Neural crest cell (in vitro differentiated cells): ENCODE measurements at regions not wholly inside any gene's neighbourhood (a gene's known extent, or its start where the extent isn't known, plus 50 kb on each side); places are given as distances from the start of the nearest gene placed in this dataset.

Experiments used
- DNase-seq: peaks from one replicate; pipeline ENCODE4 v3.0.0; 2021; ENCODE audit warnings: low read depth, mixed read lengths, low spot score
- H3K27ac Mint-ChIP-seq: one replicate; pipeline ENCODE4 v1.8.0; 2021; ENCODE audit warnings: mild to moderate bottlenecking, mixed read lengths; ENCODE audit not compliant: unreplicated experiment
- H3K27me3 Mint-ChIP-seq: 2 replicates; pipeline ENCODE4 v1.8.0; 2021; ENCODE audit warnings: low read depth, mild to moderate bottlenecking, mixed read lengths
- H3K36me3 Mint-ChIP-seq: 2 replicates; pipeline ENCODE4 v1.8.0; 2021; ENCODE audit warnings: low read depth, mild to moderate bottlenecking, mixed read lengths
- H3K4me1 Mint-ChIP-seq: 2 replicates; pipeline ENCODE4 v1.8.0; 2021; ENCODE audit warnings: mixed read lengths
- H3K4me3 Mint-ChIP-seq: one replicate; pipeline ENCODE4 v1.8.0; 2021; ENCODE audit warnings: mild to moderate bottlenecking, mixed read lengths
- H3K9me3 Mint-ChIP-seq: 2 replicates; pipeline ENCODE4 v1.8.0; 2021; ENCODE audit warnings: mixed read lengths
- TF ChIP-seq, protein P1 (sequence below): fragments of 200-600 bp; sonication (generic); conservative IDR thresholded peaks from 2 replicates; pipeline ENCODE4 v1.5.0; 2021; ENCODE audit warnings: antibody characterized with exemption, mild to moderate bottlenecking

DNA sequence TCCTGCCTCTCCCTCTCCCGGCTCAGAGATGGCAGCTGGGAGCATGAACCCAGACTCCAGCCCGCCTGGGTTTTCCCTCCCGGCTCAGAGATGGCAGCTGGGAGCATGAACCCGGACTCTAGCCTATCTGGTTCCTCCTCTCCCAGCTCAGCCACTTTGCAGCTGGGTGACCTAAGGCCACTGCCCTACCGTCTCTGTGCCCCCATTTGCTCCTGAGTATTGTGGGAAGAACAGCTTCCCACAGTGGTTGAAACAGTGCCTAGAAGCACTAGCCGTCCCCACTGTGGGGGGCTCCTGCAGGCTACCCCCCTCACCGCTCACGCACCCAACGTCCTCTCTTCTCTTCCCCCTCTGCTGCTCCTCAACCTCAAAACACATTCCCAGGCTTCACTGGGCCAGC is 99.9 kb upstream of the GSE1 start:
- TF ChIP-seq, protein P1, sequence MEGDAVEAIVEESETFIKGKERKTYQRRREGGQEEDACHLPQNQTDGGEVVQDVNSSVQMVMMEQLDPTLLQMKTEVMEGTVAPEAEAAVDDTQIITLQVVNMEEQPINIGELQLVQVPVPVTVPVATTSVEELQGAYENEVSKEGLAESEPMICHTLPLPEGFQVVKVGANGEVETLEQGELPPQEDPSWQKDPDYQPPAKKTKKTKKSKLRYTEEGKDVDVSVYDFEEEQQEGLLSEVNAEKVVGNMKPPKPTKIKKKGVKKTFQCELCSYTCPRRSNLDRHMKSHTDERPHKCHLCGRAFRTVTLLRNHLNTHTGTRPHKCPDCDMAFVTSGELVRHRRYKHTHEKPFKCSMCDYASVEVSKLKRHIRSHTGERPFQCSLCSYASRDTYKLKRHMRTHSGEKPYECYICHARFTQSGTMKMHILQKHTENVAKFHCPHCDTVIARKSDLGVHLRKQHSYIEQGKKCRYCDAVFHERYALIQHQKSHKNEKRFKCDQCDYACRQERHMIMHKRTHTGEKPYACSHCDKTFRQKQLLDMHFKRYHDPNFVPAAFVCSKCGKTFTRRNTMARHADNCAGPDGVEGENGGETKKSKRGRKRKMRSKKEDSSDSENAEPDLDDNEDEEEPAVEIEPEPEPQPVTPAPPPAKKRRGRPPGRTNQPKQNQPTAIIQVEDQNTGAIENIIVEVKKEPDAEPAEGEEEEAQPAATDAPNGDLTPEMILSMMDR = no peak
- H3K36me3 Mint-ChIP-seq = no peaks in the 10 kb centered on the region
- DNase-seq = no peak
- peaks cover 41% of the 10 kb centered on the region for H3K4me1 Mint-ChIP-seq
- no peaks in the 10 kb centered on the region for H3K9me3 Mint-ChIP-seq
- no peaks in the 10 kb centered on the region for H3K27me3 Mint-ChIP-seq
- H3K4me3 Mint-ChIP-seq = no peak overlapping the region
- H3K27ac Mint-ChIP-seq = no peak overlapping the region

DNA sequence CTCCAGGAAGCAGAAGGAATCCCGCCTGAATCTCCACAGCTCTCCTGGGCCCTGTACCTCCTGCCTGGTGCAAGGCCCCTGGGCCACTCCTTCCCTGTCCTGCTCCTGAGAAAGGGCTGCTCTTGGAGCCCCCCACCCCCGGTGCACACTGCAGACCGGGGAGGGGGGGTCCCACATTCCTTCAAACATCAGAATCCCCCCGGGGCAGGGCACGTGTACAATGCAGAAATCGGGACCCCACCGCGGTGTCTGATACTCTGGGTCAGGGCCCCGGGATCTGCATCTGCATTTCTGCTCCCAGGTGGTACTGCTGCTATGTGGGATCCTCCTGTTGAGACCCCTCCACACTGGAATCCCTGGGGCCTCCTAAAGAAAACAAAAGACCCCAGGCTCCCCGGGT is 99.5 kb upstream of the GSE1 start:
- Mint-ChIP-seq H3K9me3 (no peaks in the 10 kb centered on the region), H3K27ac (no peak overlapping the region), H3K4me1 (peaks cover 40% of the 10 kb centered on the region), H3K4me3 (no peak overlapping the region), H3K27me3 (no peaks in the 10 kb centered on the region), H3K36me3 (no peaks in the 10 kb centered on the region)
- no peak for DNase-seq
- TF ChIP-seq, protein P1 = no peak

DNA sequence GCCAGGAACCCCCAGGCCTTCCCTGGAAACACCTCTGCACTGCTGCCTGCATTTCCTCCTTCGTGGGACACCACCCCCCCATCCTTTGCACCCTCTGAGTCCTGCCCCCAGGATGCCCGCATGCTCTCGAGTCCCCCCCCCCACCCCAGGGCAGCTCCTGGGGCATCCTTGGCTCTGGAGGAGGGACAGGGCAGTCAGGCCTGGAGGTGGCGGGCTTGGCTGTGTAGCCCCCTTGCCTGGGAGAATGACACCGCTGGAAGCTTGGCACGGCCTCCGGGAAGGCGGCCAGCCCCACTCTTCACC is 98.9 kb upstream of the GSE1 start:
- Mint-ChIP-seq H3K27ac (no peak overlapping the region), H3K4me1 (peaks cover 36% of the 10 kb centered on the region), H3K27me3 (no peaks in the 10 kb centered on the region), H3K4me3 (no peak overlapping the region), H3K36me3 (peaks cover 4% of the 10 kb centered on the region), H3K9me3 (peaks cover 3% of the 10 kb centered on the region)
- TF ChIP-seq, protein P1 = no peak
- no peak for DNase-seq

DNA sequence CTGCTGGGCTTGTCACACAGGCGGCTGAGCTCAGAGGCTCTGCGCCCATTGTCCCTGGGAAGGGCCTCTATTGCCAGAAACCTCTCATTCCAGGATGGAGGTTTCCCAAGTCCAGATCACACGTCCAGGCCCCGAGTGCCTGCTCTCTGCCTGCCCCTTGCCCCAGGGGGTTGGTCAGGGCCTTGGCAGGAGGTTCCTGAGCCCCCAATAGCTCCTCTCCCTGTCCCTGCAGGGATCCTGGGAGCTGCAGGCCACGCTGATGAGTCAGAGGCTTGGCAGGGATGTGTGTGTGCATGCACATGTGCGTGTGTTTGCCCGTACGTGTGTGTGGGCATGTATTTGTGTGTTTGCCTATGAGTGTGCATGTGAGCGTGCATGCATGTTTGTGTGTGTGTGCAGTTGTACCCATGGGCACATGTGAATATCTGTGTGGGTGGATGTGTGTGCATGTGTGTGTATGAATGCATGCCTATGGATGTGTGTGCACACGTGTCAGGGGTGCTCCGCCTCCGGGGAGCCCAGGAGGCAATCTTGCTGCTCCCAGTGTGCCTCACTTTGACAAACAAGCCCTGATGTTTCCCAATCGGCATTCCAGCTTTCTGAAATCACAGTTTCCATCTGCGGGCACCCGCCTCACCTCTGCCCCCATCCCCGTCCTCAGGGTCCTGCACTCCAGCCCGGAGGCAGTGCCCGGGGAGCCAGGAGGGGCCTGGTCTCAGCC is 98.4 kb upstream of the GSE1 start:
- H3K27me3 Mint-ChIP-seq = no peaks in the 10 kb centered on the region
- H3K9me3 Mint-ChIP-seq = peaks cover 6% of the 10 kb centered on the region
- H3K4me1 Mint-ChIP-seq = peaks cover 31% of the 10 kb centered on the region
- DNase-seq = no peak
- TF ChIP-seq, protein P1 = no peak
- H3K4me3 Mint-ChIP-seq = no peak overlapping the region
- peak overlapping the region; percentile 89 for H3K27ac Mint-ChIP-seq
- H3K36me3 Mint-ChIP-seq = peaks cover 6% of the 10 kb centered on the region

DNA sequence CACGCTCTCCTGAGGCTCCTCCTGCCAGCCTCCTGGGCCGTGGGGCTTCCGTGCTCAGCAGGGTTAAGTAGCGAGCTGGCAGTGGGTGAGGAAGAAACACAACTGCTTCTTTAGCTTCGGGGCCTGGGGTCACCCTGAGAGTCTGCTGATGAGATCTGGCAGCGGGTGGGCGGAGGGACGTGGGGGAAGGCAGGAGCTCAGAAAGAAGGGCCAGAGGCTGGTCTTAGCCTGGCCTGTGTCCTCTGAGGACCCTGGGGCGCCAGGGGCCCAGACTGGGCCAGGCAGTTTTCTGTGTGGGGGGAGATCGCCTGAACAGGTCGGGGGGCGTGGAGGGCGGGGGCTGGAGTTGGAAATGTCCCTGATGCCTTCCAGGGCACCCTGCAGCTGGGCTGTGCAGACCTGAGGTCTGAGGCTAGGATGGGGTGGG is 97.8 kb upstream of the GSE1 start:
- TF ChIP-seq, protein P1 = no peak
- Mint-ChIP-seq H3K4me1 (peaks cover 31% of the 10 kb centered on the region), H3K36me3 (peaks cover 6% of the 10 kb centered on the region), H3K4me3 (no peak overlapping the region), H3K27ac (no peak overlapping the region), H3K27me3 (no peaks in the 10 kb centered on the region), H3K9me3 (peaks cover 6% of the 10 kb centered on the region)
- DNase-seq = no peak
